ENCODE measurements at regions not wholly inside any gene's neighbourhood (a gene's known extent, or its start where the extent isn't known, plus 50 kb on each side); places are given as distances from the start of the nearest gene placed in this dataset.
"Not testable (repeated sequence)": the region's sequence is repeated elsewhere in the genome, so short reads cannot be mapped to it uniquely, and the experiment has no call there.

- DNase-seq = no peak
Observed at GRCh38 chr2:8134985-8135682, 546.7 kb upstream of the ID2 start.

- no peak for DNase-seq
Observed at GRCh38 chr2:8137801-8138200, 544.1 kb upstream of the ID2 start.

DNA sequence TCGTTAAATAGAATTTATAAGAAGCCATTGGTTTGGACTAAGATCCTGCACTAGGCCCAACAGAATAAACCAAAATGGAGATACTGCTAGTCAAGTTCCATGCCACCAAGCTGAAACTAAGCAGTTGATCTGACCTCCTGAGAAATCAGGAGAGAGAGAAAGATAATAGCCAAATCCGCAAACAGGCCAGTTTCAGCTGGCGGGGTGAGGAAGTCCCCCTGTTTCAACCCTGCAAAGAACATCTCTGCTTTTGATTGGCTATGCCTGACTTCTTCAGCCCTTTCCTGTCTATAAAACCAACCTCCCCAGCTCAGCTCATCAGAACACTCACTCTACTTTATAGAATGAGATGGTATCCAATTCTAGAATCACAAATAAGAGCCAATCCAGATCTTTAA is 543.3 kb upstream of the ID2 start:
- no peak for DNase-seq

DNA sequence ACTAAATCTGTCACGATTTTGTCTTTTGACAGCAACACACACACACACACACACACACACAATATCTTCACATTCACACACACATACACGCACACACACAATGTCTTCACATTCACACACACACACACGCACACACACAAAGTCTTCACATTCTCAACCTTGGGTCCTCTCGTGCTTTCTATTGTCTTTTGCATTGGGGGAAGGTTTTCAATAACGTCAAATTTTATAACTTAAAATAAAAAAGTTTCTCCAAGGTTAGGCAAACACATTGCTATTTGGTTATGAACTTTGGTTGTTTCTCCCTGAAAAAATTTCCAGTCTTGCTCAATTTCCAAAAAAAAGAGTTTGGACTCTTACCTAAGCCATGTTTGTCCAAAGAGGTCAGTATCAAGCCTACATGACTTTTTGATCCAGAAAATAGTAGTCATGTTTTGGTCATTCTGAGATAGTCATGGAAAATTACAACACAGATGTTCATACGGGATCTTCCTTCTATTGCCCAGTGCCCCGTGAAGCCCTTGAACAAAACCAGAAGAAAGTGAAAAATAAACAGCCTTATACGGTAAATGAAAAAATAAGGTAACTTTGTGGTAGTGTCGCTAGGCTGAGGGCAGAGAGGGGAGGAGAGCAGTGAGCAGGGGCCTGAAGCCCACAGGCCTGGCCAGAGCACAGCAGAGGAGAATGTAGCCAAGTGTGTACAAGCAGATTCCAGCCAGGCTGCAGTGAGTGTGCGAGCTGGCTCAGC is 542.8 kb upstream of the ID2 start:
- no peak for DNase-seq

- DNase-seq = no peak
Observed at GRCh38 chr2:8139668-8140200, 542.1 kb upstream of the ID2 start.

DNA sequence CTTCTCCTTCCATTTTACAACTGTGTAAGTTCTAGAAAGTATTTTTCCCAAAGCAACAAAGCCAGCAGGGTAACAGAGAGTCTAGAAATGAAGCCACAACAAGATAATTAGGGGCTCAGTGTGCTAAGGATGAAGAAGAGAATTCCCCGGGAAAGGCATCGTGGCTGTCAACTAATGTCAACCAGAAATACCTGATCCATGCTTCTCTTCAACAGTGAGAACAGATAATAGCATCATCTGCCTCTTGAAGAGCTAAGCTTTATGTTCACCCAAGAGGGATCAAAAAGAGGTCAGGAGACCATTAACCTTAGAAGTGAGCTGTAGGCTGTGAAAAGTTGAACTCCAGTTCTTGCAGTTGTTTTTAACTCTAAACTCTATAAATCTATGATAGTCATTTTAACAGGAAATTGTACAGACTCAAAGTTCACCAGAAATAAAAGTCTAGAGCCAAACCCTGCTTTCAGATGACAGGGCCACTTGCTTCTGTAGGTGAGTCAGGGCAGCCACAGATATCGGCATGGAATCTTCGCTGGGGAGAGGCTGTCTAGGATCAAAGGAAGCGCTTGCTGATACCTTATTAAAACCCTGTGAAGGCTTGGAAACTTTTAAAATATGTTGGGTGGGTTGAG is 540.7 kb upstream of the ID2 start:
- no peak for DNase-seq

DNA sequence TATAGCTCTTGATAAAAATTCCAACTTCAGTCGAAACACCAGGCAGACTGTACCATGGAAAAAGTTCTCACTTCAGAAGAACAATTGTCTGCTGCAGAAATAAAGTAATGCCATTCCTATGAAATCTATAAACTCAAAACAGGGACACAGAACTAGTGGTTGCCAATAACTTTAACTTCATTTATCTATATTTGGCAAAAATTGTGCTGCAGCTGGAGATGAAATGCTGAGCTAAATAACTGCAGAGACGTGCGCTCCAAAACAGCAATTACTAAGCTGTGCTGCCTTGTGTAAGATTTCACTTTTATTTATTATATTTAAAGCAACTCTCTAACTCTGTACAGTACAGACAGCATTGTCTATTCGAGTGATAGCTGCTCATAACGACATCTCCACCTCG is 540.1 kb upstream of the ID2 start:
- no peak for DNase-seq

DNA sequence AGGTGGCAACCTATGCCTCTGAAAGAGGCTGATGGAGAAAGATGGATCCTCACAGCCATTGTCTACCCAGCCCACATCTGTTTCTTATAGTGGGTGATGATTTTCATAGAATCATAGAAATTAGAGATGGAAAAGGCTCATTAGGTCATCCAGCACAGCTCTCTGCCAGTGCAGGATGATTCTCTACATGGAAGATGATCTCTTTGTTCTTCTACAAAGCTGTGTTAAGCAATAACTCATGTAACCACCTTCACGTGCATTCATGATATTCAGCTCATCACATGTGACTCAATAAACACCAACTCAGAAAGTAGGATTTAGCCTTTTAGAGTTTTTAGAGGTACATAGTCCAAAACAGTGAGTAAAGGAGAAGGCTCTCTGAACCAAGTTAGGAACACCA is 539.4 kb upstream of the ID2 start:
- no peak for DNase-seq

DNA sequence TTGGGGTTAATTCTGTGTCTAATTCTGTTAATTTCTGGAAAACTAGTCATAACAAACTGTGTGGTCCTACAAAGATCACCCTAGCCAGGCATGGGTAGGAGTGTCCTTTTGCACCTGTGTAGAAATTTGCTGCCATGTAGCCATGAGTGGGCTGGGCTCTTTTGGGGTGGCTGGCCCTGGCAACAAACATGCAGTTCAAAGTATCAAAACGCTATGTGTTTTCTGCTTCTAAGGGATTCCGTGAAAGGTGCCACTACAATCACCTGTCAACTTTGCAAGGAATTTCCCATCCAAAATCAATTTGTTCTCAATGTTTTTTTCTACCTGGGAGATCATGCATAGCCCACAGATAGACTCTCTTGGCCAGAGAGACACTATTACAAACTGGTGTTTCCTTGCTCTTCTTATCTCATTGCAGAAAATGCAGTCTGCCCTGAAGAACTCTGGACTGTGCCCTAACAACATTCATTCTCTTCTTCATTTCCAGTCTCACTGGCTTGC is 537.7 kb upstream of the ID2 start:
- DNase-seq = no peak

- DNase-seq = no peak
Observed at GRCh38 chr2:8144785-8145184, 537.1 kb upstream of the ID2 start.

GRCh38 chr2:8145375-8145774 is 536.5 kb upstream of the ID2 start:
- DNase-seq = not testable (repeated sequence)

- DNase-seq = no peak
Observed at GRCh38 chr2:8146132-8147005, 535.5 kb upstream of the ID2 start.

DNA sequence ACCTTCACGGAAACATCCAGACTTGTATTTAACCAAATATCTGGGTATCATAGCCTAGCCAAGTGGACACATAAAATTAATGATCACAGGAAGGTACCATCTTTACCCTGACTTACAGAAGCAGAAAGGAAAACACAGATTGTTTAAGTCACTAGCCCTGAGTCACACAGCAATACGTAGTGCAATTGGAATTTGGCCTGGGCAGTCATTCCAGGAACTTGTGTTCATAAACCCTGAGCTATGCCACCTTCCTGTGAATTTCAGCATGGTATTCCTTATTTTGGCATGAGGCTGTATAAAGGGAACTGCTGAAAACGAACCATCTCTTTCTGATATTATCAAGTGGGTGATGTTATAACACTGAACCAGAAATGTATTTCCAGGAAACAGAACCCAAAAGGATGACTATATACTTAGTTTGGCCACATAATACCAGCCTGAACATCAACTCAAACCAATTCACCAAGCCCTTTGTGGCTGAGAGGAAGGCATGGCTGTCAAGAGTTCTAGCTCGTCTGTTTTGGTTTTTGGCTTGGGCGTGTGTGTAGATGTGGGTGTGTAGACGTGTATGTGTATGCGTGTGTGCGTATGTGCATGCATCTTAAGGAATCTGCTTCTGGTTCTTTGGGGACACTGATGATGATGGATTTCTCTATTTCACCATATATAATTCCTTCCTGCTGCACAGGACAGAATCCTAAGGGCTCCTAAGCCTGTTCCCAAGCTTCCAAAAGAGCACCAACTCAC is 533.4 kb upstream of the ID2 start:
- no peak for DNase-seq

- DNase-seq = no peak
Observed at GRCh38 chr2:8149007-8149405, 532.9 kb upstream of the ID2 start.

DNA sequence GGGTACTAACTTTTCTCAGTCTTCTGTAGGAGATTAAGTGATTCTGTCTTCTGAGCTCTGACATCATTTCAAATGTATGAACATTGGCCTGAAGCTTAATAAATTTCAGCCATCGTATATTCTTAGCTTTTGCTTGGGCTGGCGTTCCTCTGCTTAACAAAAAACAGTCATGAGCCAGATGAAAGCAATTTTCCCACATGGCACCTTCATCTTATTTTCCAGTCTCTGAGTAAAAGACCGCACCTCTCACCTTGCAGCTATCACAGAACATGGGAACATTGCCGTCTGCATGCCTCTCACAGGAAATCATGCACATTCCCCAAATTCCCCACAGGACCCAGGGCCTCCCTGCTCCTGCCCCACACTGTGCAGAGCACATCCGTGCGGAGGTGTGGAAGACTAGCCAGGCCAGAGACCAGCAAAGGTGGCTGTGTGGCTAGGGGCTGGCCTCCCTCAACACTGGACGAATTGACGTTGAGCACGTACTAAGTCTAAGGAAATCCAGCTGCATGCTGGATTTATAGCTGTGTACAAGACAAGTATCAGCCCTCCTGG is 531.8 kb upstream of the ID2 start:
- no peak for DNase-seq

DNA sequence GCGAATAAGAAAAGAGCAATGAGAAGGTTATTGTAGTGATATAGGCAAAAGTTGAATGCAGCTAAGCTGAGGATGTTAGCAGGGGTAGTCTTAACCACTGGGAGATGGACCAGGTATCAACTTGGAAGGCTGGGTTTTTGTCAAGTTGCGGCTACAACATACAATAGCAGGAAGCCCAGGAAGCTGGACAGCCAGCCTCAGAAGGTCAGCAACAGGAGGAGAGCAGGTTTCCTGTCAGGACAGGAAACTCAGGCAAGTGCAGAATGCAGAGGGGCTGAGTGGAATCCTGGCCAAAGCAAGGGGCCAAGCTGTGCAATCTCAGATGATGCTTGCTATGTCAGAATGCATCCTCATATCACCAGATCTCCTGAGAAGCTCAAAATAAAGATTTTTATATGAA is 530.0 kb upstream of the ID2 start:
- no peak for DNase-seq

DNA sequence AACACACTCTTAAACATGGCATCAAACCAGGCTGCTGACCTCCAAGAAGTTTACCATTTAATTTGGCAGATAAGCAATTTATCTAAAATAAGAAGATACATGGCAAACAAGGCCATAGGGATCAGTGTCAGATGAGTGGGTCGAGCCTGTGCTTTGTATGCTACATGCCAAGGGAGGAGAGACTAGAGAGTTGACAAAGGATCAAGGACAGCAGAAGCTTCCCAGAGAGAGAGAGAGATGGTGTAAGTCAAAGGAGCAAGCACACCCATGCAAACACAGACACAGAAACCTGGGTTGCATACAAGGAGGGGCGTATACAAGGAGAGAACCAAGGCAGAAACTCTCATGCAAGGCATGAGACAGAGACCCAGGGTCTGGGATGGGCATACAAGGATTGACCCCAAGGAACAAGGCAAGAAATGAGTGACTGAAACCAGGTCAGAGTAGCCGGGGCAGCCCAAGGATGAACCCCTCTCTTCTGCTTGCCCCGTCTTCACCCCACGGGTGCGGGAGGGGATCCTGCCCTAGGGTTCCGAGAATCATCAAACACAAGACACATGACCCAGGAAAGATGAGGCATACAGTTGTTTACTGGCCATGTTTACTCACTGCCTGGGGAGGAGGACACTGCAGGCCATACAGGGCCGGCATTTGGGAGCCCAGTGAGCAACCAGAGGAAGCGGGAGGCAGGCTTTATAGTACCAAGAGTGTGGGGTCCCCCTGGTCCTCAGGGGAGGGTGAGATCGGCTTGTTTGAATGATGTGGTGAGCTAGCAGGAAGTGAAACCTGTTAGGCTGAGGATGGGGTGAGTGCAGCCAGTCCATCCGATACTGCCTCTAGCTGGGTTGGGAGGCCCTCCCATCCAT is 529.2 kb upstream of the ID2 start:
- DNase-seq = no peak

GRCh38 chr2:8153258-8153718 is 528.6 kb upstream of the ID2 start:
- DNase-seq = no peak

- DNase-seq = no peak
Observed at GRCh38 chr2:8154270-8154669, 527.6 kb upstream of the ID2 start.

GRCh38 chr2:8154936-8155335 is 526.9 kb upstream of the ID2 start:
- no peak for DNase-seq
